ENCODE measurements at regions not wholly inside any gene's neighbourhood (a gene's known extent, or its start where the extent isn't known, plus 50 kb on each side); places are given as distances from the start of the nearest gene placed in this dataset.

- TF ChIP-seq CTCF (IDR thresholded peaks at IDR 0.05) (no peak), POLR2A (IDR thresholded peaks at IDR 0.05) (no peak)
Observed at GRCh38 chr9:65409471-65409980, 124.5 kb upstream of the FOXD4L5 start.

Measured in esophagus squamous epithelium (tissue), 4 donors.